ENCODE measurements at regions not wholly inside any gene's neighbourhood (a gene's known extent, or its start where the extent isn't known, plus 50 kb on each side); places are given as distances from the start of the nearest gene placed in this dataset.
A peak's percentile ranks its signal among the peaks of the same experiment; 100 is the strongest.

GRCh38 chr13:82900453-82900852 lies 981.8 kb downstream of the SLITRK1 start:
- no peaks in the 10 kb centered on the region for H3K79me2 ChIP-seq (replicated peaks; ENCODE audit: insufficient read depth)
- no peaks in the 10 kb centered on the region for H3K27me3 Mint-ChIP-seq (ENCODE audit: insufficient read depth, low read depth, poor library complexity)
- no peaks in the 10 kb centered on the region for H3K36me3 ChIP-seq (ENCODE audit: insufficient read depth)
- no peaks in the 10 kb centered on the region for H3K9me2 ChIP-seq (ENCODE audit: insufficient read depth)
- H3K27me3 ChIP-seq (ENCODE audit: insufficient read depth), result no peaks in the 10 kb centered on the region
- H3K4me1 Mint-ChIP-seq, result peaks cover 24% of the 10 kb centered on the region
- ATAC-seq (peak; percentile 90), DNase-seq (ENCODE audit: low spot score) (peak; percentile 10)
- peaks cover 15% of the 10 kb centered on the region for H3K9me3 Mint-ChIP-seq
- no peak overlapping the region for H3K27ac Mint-ChIP-seq
- no peaks in the 10 kb centered on the region for H3F3A ChIP-seq (replicated peaks; ENCODE audit: low read depth)
- peak overlapping the region; percentile 17; the same call in 1 of the 2 replicates for H3K4me3 ChIP-seq
- H3K4me2 ChIP-seq, result peak overlapping the region; percentile 66
- TF ChIP-seq EZH2 (IDR thresholded peaks at IDR 0.05; ENCODE audit: low read depth, unreplicated experiment), result no peak
- no peak for TF ChIP-seq JUNB (IDR thresholded peaks at IDR 0.05; ENCODE audit: unreplicated experiment)
- no peak for TF ChIP-seq ETS1 (IDR thresholded peaks at IDR 0.05)
- TF ChIP-seq EZH2phosphoT487 (IDR thresholded peaks at IDR 0.05; ENCODE audit: unreplicated experiment), result no peak
- no peak for TF ChIP-seq ZNF462 (CRISPR knock-in tag; IDR thresholded peaks at IDR 0.05)
- TF ChIP-seq NANOG (IDR thresholded peaks at IDR 0.05; ENCODE audit: borderline replicate concordance), result peak; percentile 75
- TF ChIP-seq CTCF (conservative IDR thresholded peaks at IDR 0.05; ENCODE audit: low read depth in 2 of 2), result no peak
- no peak for TF ChIP-seq ZNF114 (CRISPR knock-in tag; IDR thresholded peaks at IDR 0.05)
- TF ChIP-seq CREB1 (CRISPR knock-in tag; IDR thresholded peaks at IDR 0.05; ENCODE audit: low read depth), result no peak
- TF ChIP-seq POLR2AphosphoS5 (IDR thresholded peaks at IDR 0.05; ENCODE audit: low read depth), result 0 out of 2 replicates have a peak, but pooled peaks have one; percentile 17
- TF ChIP-seq ZNF331 (CRISPR knock-in tag; IDR thresholded peaks at IDR 0.05; ENCODE audit: low read depth), result no peak
- TF ChIP-seq REST (IDR thresholded peaks at IDR 0.05; ENCODE audit: unreplicated experiment), result no peak
- TF ChIP-seq STAT1 (IDR thresholded peaks at IDR 0.05; ENCODE audit: unreplicated experiment), result no peak
- peaks cover 16% of the 10 kb centered on the region; the same call in 2 of the 3 replicates for H3K36me3 Mint-ChIP-seq (ENCODE audit: low read depth)
- peaks cover 24% of the 10 kb centered on the region for H3K4me1 ChIP-seq (ENCODE audit: insufficient read depth)
- H2AFZ ChIP-seq, result no peak overlapping the region
- no peak overlapping the region for H3K4me3 Mint-ChIP-seq
- no peaks in the 10 kb centered on the region for H4K20me1 ChIP-seq (replicated peaks; ENCODE audit: insufficient read depth)
- no peak overlapping the region for H3K27ac ChIP-seq (ENCODE audit: low read depth)
